ENCODE measurements at regions not wholly inside any gene's neighbourhood (a gene's known extent, or its start where the extent isn't known, plus 50 kb on each side); places are given as distances from the start of the nearest gene placed in this dataset.
"Not testable (repeated sequence)": the region's sequence is repeated elsewhere in the genome, so short reads cannot be mapped to it uniquely, and the experiment has no call there.

DNA sequence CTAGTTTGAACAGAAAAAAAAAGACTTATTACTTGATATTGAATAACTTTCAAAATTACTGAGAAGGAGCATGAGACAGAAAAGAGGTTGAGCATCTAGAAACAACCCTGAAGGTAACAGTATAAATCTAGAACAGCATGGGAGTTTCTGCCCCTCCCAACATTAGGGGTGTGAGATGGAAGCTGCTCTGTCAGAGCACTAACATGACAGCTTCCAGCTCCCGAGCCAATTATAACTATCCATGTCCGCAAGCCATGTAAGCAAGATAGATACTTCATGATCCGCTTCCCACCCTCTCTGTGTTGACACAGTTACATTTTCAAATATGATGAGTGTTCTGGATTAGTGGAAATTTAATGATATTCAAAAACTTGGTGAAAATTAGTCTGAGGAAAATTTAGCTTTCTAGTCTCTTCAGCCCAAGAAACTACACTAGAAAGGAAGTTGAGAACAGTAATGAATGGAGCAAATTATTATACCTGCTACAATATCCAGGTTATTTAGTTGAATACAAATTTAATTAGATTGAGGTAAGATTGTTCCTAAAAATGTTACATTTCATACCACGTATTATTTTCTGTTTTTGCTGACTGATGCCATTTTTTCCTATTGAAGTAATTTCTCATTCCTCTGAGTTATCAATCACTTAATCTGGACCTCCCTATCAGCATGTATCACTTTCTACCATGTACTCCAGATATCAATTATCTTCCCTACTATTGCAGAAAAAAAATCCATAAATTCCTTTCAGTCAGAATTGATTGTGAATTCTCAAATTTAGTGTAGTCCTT lies 129.3 kb upstream of the SLIT2 start:
- DNase-seq = no peak

GRCh38 chr4:20119141-20119540 lies 132.6 kb upstream of the SLIT2 start:
- DNase-seq = no peak

DNA sequence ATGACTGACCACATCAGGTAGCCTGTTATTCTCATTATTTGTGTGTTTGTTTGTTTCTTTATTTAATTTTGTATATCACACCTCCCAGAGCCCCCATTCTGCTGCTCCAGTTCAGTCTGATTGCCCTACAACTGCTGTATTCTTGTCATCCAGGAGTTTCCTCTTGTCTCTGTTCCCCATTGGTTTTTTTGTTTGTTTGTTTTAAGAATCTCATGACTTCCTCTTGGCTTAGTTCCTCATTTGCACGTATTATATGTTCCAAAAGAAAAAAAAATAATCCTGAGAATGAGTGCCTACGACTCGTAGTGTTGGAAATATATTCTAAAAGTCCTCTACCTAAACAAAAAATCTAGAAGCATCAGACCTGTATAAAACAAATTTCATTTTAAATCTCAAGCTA lies 142.3 kb upstream of the SLIT2 start:
- DNase-seq = no peak

DNA sequence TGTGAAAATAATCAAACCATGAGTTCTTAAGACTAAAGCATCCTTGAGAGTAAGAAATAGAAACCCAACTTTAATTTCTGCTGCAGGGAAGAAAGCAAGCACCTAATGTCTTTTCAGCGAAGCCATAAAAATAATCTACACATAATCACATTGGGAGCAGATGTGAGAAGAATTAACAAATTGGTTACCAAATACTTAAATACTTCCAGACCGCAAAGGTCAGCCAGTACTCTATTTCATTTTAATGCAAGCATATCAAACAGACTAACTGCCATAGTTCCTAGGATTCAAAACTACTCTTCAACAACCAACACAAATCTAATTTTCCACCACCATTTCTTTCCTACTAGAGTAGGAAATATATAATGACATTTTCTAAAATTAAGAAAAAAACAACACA lies 144.8 kb upstream of the SLIT2 start:
- DNase-seq = no peak

DNA sequence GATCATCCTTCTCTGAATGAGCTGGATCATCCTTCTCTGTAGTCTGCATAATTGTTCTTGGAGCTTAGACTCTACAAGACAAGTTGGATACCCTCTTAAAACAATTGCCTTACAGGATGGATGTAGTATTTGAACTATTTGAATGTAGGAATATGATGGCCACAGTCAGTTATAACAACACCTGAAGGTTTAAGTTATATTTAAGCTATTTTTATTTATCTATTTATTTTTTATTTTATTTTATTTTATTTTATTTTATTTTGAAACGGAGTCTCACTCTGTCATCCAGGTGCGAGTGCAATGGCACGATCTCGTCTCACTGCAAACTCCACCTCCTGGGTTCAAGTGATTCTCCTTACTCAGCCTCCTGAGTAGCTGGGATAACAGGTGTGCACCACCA lies 149.9 kb upstream of the SLIT2 start:
- no peak for DNase-seq

- DNase-seq = no peak
Measured at GRCh38 chr4:20096911-20097310, 154.8 kb upstream of the SLIT2 start.

DNA sequence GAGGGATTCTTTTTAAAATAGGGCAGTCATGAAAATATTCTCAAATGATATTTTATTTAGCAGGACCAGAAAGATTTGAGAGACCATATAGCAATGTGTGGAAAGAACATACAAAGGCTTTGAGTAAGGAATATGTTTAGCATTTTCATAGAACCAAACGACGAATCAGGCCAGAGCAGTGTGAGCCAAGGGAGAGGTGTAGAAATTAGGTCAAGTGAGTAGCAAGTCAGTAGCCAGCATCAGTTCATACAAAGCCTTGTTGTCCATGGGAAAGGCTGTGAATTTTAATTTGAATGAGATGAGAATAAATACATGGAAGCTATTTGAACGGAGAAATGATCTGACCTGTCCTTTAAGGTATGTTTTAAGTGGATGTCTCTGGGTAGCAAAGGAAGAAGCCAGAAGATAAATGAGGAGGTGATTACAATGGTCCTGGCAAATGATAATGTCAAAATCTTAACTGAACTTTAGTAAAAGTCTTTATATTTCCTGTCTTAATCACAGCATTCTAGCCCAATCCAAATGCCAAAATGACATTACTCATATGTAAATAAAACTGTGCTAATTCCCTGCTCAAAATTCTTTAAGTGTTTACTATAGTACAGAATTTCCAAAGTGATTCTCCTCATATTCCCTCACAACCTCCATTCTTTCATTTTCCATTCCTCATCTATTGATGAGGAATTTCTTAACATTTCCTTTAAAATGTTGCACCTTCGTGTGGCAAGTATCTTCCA lies 155.7 kb upstream of the SLIT2 start:
- no peak for DNase-seq

DNA sequence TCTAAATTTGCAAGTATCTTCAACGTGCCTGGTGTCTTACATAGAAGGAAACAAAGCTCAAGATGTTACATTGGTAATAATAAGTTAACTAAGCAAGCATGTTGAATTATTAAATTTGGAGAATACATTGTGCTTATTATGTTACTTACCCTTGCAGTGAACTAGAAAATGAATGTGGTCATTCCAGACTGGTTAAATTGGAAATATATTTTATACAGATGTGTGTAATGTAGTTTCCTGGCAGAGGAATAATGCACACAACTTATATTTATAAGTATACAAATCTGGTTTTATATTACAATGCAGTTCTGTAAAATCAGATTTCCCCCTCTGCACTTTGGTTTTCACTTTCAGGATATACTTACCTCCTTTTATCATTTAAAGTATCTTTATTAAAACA lies 159.9 kb upstream of the SLIT2 start:
- DNase-seq = no peak

DNA sequence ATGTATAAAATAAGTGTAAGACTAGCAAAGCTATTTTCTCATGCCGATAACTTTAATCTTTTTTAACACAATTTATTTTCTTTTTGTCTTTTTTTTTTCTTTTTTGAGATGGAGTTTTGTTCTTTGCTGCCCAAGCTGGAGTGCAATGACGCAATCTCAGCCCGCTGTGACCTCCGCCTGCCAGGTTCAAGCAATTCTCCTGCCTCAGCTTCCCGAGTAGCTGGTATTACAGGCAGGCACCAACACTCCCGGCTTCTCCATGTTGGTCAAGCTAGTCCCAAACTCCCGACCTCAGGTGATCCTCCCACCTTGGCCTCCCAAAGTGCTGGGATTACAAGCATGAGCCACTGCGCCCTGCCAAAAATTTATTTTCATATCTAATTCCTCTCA lies 164.2 kb upstream of the SLIT2 start:
- no peak for DNase-seq

DNA sequence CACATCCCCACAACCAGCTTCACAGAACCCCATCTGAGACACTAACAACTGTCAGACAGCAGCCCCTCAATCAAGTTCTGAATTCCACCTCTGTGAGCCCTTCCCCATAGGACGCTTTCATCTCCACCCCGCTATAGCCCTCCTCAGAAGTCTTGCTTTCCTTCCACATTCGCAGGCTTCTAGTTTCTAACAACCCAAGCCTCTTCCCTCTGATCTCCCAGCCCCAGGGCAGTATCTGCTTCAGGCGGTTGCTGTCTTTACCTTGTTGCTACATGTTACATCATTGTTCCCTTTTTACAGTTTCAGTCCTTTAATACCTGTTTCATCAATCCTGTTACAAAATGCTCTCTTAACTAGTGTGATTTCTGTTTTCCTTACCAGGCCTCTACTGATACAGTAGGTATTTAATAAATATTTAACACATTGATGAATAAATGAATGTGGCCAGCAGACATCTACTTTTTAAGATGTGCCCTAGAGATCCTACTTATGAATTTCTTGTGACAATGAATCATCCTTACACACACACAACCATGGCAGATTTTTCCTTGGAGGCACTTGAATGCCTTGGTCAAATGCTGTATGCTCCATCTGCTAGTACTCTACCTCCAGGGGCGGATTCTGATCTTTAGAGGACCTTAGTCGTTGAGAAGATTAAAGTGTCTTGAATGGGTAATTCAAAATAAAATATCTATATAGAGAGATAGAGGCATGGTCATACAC lies 164.7 kb upstream of the SLIT2 start:
- DNase-seq = no peak

DNA sequence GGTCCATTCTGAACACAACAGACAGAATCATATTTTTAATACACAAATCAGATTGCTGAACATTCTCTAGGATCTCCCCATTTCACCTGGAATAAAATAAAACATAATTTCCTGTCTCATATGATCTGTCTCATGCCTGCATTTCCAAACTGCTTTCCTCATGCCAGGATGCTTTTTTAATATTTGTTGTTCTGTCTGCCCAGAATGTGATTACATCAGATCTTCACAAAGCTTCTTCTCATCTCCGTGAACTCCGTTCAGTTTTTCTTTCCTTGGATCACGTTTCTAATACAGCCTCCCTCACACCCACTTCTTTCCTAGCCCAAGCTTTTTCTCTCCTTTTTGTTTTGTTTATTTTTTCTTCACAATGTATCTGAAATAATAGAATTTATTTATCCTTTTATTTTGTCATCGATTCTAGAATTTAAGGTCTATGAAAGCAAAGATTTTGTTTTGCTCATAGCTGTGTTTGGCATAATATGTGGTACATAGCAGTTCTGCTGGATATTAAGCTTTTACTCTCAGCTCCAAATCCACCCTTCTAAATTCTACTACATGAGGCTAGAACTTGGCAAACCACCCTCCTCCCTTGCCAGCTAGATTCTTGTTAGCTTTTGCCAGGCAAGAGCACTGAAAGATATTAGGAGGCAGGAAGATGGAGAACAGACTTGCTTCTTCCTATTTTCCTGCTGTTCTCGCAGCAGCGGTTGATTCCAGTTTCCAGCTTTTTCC lies 165.5 kb upstream of the SLIT2 start:
- DNase-seq = no peak

GRCh38 chr4:20085653-20086052 lies 166.1 kb upstream of the SLIT2 start:
- DNase-seq = no peak

DNA sequence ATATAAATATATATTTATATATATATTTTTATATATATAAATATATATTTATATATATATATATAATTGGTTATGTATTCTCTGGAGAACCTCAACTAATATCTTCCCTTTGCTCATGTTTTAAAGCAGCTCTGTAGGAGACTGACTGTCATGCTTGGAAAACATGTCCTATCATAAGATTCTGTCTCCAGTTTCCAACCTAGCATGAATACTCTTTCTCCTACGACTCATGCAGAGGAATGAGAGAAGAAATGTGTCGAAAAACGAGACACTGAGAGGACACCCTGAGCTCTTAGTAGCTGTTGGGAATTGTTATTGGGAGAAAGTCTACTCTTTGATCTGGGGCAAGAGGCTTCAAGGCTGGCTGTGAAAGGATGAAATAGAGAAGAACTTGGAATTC lies 166.5 kb upstream of the SLIT2 start:
- DNase-seq = no peak

DNA sequence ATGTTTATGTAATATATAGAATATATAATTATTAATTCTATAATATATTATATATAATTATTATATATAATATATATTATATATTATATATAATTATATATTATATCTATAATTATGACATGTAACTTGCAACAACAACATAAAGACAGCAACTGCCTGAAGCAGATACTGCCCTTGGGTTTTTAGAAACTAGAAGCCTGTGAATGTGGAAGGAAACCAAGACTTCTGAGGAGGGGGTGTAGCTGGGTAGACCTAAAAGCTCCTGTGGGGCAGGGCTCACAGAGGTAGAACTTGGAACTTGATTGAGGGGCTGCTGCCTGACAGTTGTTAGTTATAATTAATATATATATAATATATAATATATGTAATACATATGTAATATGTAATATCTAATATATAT lies 167.2 kb upstream of the SLIT2 start:
- no peak for DNase-seq

DNA sequence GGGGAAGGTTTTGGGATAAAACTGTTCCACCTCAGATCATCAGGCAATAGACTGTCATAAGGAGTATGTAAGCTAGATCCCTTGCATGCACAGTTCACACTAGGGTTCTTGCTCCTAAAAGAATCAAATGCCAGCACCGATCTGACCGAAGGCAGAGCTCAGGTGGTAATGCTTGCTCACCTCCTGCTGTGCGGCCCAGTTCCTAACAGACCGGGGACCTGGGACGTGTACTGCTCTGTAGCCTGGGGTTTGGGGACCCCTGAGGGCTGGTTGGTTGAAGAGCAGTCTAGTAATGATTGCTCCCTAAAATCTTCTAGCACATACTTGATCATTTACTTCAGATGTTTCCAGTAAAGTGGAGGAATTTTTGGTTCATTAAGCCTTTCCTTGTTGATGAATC lies 173.1 kb upstream of the SLIT2 start:
- no peak for DNase-seq

DNA sequence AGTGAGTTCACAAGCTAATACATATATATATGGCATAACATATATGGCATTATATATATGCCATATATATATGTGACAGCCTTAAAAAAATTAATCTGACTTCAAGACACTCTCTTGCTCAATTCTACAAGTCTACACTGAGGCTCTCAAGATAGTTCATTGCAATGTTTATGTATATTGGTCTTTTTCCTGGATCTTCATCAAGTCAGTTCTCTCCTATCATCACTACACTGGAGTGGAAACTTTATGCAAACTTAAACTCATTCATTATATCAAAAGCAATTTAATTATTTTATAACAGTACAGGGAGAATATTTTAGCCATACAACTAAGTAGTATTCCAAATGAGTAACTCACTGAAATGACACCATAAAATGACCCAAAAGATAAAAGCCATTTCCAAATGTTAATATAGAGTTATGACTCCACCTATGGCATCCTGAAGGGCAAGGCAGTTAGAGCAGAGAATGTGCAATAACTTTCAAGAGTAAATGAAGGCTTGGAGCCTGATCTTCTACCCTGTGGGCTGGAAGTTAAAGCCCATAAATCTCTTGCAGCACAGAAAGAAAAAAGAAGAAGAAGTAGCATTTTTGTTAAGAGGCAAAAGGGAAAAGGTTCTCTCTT lies 176.3 kb upstream of the SLIT2 start:
- DNase-seq = no peak

DNA sequence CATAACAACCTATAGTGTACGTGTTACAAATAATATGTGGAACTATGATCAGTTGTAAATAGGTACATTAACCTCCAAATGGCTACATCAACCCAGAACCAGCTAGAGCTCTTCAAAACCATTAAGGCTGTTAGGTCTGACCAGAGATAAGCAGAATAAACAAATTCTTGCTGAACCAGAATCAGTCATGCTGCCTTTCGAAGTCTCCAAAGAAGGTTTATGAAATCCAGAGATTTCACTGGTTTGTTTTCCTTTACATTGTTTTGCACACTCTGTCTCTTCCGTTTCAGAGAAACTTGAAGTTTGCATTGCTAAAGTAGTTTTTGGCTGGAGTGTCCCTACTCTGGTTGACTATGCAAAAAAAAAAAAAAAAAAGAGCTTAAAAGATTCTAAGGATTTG lies 177.3 kb upstream of the SLIT2 start:
- no peak for DNase-seq

GRCh38 chr4:20065952-20066351 lies 185.8 kb upstream of the SLIT2 start:
- no peak for DNase-seq

- not testable (repeated sequence) for DNase-seq
Measured at GRCh38 chr4:20062857-20063256, 188.8 kb upstream of the SLIT2 start.

GRCh38 chr4:20062054-20062453 lies 189.7 kb upstream of the SLIT2 start:
- no peak for DNase-seq

GRCh38 chr4:20050768-20051167 lies 200.9 kb upstream of the SLIT2 start:
- no peak for DNase-seq

GRCh38 chr4:20049889-20050288 lies 201.8 kb upstream of the SLIT2 start:
- no peak for DNase-seq

Data from activated naive CD4-positive, alpha-beta T cell treated with Interleukin-2 at 50 U/mL for 16 hours (primary cell).